H1 (cell line): ENCODE measurements at regions not wholly inside any gene's neighbourhood (a gene's known extent, or its start where the extent isn't known, plus 50 kb on each side); places are given as distances from the start of the nearest gene placed in this dataset.

Experiments
- CTCF ChIA-PET: fragments of 300-600 bp; sonication (Branson Sonifier 250); formaldehyde crosslinking; loops from one replicate; lab custom pipeline; 2021; ENCODE audit not compliant: partially characterized antibody; lab: Charles Lee
- POLR2A ChIA-PET: fragments of 300-600 bp; sonication (Branson Sonifier 250); formaldehyde crosslinking; loops from one replicate; lab custom pipeline; 2021; ENCODE audit warnings: inconsistent platforms; ENCODE audit not compliant: partially characterized antibody; lab: Charles Lee
- DNase-seq, 2 experiments: peaks; one replicate each; pipeline versions ENCODE4 v3.0.0 to v3.0.0-alpha.2; 2010 to 2022; ENCODE audit warnings: low spot score in 2 of 2, low read depth in 1 of 2, mixed read lengths in 1 of 2
- FAIRE-seq: peaks from 2 replicates; lab custom pipeline; 2011; peaks lifted over from hg19 to GRCh38; lab: Jason Lieb, UNC
- H2AFZ ChIP-seq: 2 replicates; pipeline ENCODE4 v1.8.1; 2012; ENCODE audit warnings: low read length, inconsistent platforms
- H2AK5ac ChIP-seq: 2 replicates; pipeline ENCODE4 v1.6.1; 2013; ENCODE audit warnings: low read depth, low read length
- H2BK120ac ChIP-seq: replicated peaks from 2 replicates; pipeline ENCODE3; 2013; ENCODE audit warnings: low read depth, low read length, inconsistent platforms
- H2BK12ac ChIP-seq: 2 replicates; pipeline ENCODE4 v1.6.1; 2013; ENCODE audit warnings: low read depth, low read length
- H2BK15ac ChIP-seq: 2 replicates; pipeline ENCODE4 v1.6.1; 2013; ENCODE audit warnings: low read length
- H2BK20ac ChIP-seq: 2 replicates; pipeline ENCODE4 v1.6.1; 2013; ENCODE audit warnings: low read length
- H2BK5ac ChIP-seq: 2 replicates; pipeline ENCODE4 v1.6.1; 2013; ENCODE audit warnings: low read depth, low read length
- H3K14ac ChIP-seq: 2 replicates; pipeline ENCODE4 v1.6.1; 2013; ENCODE audit warnings: inconsistent platforms; ENCODE audit not compliant: insufficient read length
- H3K18ac ChIP-seq: 2 replicates; pipeline ENCODE4 v1.6.1; 2013; ENCODE audit warnings: low read length; ENCODE audit errors: extremely low read depth
- H3K23ac ChIP-seq: 2 replicates; pipeline ENCODE4 v1.6.1; 2013; ENCODE audit warnings: inconsistent platforms; ENCODE audit not compliant: insufficient read length
- H3K23me2 ChIP-seq: 2 replicates; pipeline ENCODE4 v1.6.1; 2013; ENCODE audit warnings: low read depth, low read length
- H3K27ac ChIP-seq: 2 replicates; pipeline ENCODE4 v1.6.1; 2011; ENCODE audit warnings: low read depth, low read length, inconsistent platforms
- H3K27me3 ChIP-seq, 4 experiments: replicated peaks in 1 of 4; 1 replicate in 1 of 4; 2 replicates in 3 of 4; pipeline versions ENCODE4 v1.6.1 to v1.8.1; 2011 to 2013; ENCODE audit warnings: low read length in 3 of 4, mild to moderate bottlenecking in 3 of 4, inconsistent platforms in 2 of 4, mixed read lengths in 2 of 4, moderate library complexity in 1 of 4; ENCODE audit not compliant: control insufficient read depth in 3 of 4, insufficient read depth in 3 of 4; ENCODE audit errors: extremely low read depth in 1 of 4
- H3K36me3 ChIP-seq, 4 experiments: 2 replicates each; pipeline versions ENCODE4 v1.6.1 to v1.8.1; 2011 to 2013; ENCODE audit warnings: mild to moderate bottlenecking in 4 of 4, low read length in 3 of 4, moderate library complexity in 2 of 4, control low read depth in 1 of 4, inconsistent platforms in 1 of 4; ENCODE audit not compliant: insufficient read depth in 4 of 4, control insufficient read depth in 2 of 4
- H3K4ac ChIP-seq: replicated peaks from 2 replicates; pipeline ENCODE3; 2013; ENCODE audit warnings: low read length, low read depth, mixed read lengths, inconsistent platforms; ENCODE audit not compliant: insufficient read length
- H3K4me1 ChIP-seq, 4 experiments: replicated peaks in 1 of 4; 1 replicate in 1 of 4; 2 replicates in 3 of 4; pipeline versions ENCODE4 v1.6.1 to v1.8.1; 2011 to 2013; ENCODE audit warnings: low read length in 3 of 4, inconsistent platforms in 2 of 4, mixed read lengths in 1 of 4; ENCODE audit not compliant: insufficient read depth in 4 of 4, control insufficient read depth in 3 of 4
- H3K4me2 ChIP-seq, 2 experiments: 2 replicates each; pipeline versions ENCODE4 v1.6.1 to v1.8.1; 2011 to 2013; ENCODE audit warnings: low read depth in 2 of 2, low read length in 2 of 2, control low read depth in 1 of 2, inconsistent platforms in 1 of 2, mild to moderate bottlenecking in 1 of 2; ENCODE audit not compliant: insufficient read depth in 1 of 2
- H3K4me3 ChIP-seq, 4 experiments: fragments of 200-600, 300-600 bp in 1 of 4; sonication (generic), shearing (Covaris generic), sonication (Bioruptor Twin) in 1 of 4; 2 replicates each; pipeline versions ENCODE4 v1.5.1 to v1.8.1; 2011 to 2016; ENCODE audit warnings: low read length in 4 of 4, low read depth in 3 of 4, control low read depth in 2 of 4, inconsistent platforms in 2 of 4, mild to moderate bottlenecking in 2 of 4, mixed read lengths in 1 of 4, moderate library complexity in 1 of 4; ENCODE audit not compliant: insufficient read depth in 2 of 4; ENCODE audit errors: extremely low read depth in 1 of 4
- H3K56ac ChIP-seq: replicated peaks from 2 replicates; pipeline ENCODE3; 2013; ENCODE audit warnings: low read depth, mild to moderate bottlenecking, mixed read lengths, low read length, inconsistent platforms; ENCODE audit not compliant: insufficient read length
- H3K79me1 ChIP-seq: 2 replicates; pipeline ENCODE4 v1.6.1; 2013; ENCODE audit warnings: low read depth, low read length, control low read depth
- H3K79me2 ChIP-seq, 2 experiments: 2 replicates each; pipeline versions ENCODE4 v1.6.1 to v1.8.1; 2012 to 2013; ENCODE audit warnings: low read length in 2 of 2, mild to moderate bottlenecking in 2 of 2, inconsistent platforms in 1 of 2; ENCODE audit not compliant: insufficient read depth in 2 of 2, control insufficient read depth in 1 of 2
- H3K9ac ChIP-seq, 4 experiments: replicated peaks in 1 of 4; 1 replicate in 1 of 4; 2 replicates in 3 of 4; pipeline versions ENCODE4 v1.6.1 to v1.8.1; 2011 to 2013; ENCODE audit warnings: low read depth in 3 of 4, low read length in 3 of 4, control low read depth in 2 of 4, mild to moderate bottlenecking in 2 of 4, moderate library complexity in 2 of 4, inconsistent platforms in 1 of 4; ENCODE audit errors: extremely low read depth in 1 of 4
- H3K9me3 ChIP-seq, 2 experiments: 2 replicates each; pipeline versions ENCODE4 v1.6.1 to v1.8.1; 2012 to 2013; ENCODE audit warnings: mild to moderate bottlenecking in 2 of 2, moderate library complexity in 2 of 2, control low read depth in 1 of 2, inconsistent platforms in 1 of 2, low read depth in 1 of 2, low read length in 1 of 2, mixed read lengths in 1 of 2; ENCODE audit not compliant: insufficient read depth in 2 of 2
- H4K20me1 ChIP-seq, 2 experiments: replicated peaks in 1 of 2; 2 replicates each; pipeline versions ENCODE3 to v1.8.1; 2011 to 2013; ENCODE audit warnings: inconsistent platforms in 2 of 2, low read length in 2 of 2, mild to moderate bottlenecking in 1 of 2; ENCODE audit not compliant: insufficient read depth in 2 of 2, control insufficient read depth in 1 of 2
- H4K5ac ChIP-seq: 2 replicates; pipeline ENCODE4 v1.6.1; 2013; ENCODE audit warnings: low read length, low read depth, mixed read lengths, inconsistent platforms; ENCODE audit not compliant: insufficient read length
- H4K8ac ChIP-seq: 2 replicates; pipeline ENCODE4 v1.8.0; 2013; ENCODE audit warnings: mild to moderate bottlenecking, moderate library complexity, low read length, inconsistent platforms; ENCODE audit not compliant: insufficient read depth; ENCODE audit errors: extremely low read depth
- H4K91ac ChIP-seq: replicated peaks from 2 replicates; pipeline ENCODE3; 2013; ENCODE audit warnings: low read length, mixed read lengths, inconsistent platforms; ENCODE audit not compliant: insufficient read length
- CHD1 ChIP-seq: IDR thresholded peaks from 2 replicates; pipeline ENCODE4 v1.6.1; 2012; ENCODE audit warnings: low read depth, low read length, improper control_type of control experiment
- CTBP2 ChIP-seq: IDR thresholded peaks from 2 replicates; pipeline ENCODE4 v1.7.0; 2011; ENCODE audit warnings: borderline replicate concordance, mild to moderate bottlenecking, moderate library complexity, mixed read lengths, low read length; ENCODE audit not compliant: insufficient read depth, insufficient read length
- E2F6 ChIP-seq: IDR thresholded peaks from 2 replicates; pipeline ENCODE4 v1.6.1; 2012; ENCODE audit warnings: inconsistent platforms
- FOSL1 ChIP-seq: IDR thresholded peaks from 2 replicates; pipeline ENCODE4 v1.6.1; 2011; ENCODE audit warnings: mild to moderate bottlenecking, low read depth, low read length, moderate library complexity; ENCODE audit not compliant: insufficient read depth
- KDM1A ChIP-seq: fragments of 200-600, 300-600 bp; sonication (generic); IDR thresholded peaks from 2 replicates; pipeline ENCODE4 v1.7.1; 2016; ENCODE audit warnings: mild to moderate bottlenecking, low read length, borderline replicate concordance
- KDM4A ChIP-seq: IDR thresholded peaks from one replicate; pipeline ENCODE4 v1.7.1; 2012; ENCODE audit warnings: low read depth, mild to moderate bottlenecking, moderate library complexity, low read length, inconsistent platforms; ENCODE audit not compliant: severe bottlenecking
- RNF2 ChIP-seq: fragments of 200-900, 300-1000 bp; sonication (generic); IDR thresholded peaks from 2 replicates; pipeline ENCODE4 v1.7.1; 2016; ENCODE audit warnings: borderline replicate concordance, low read depth, mild to moderate bottlenecking, antibody characterized with exemption, low read length; ENCODE audit not compliant: poor library complexity, severe bottlenecking; ENCODE audit errors: missing control alignments
- RXRA ChIP-seq: IDR thresholded peaks from 2 replicates; pipeline ENCODE4 v1.6.1; 2011; ENCODE audit warnings: low read depth, mild to moderate bottlenecking, low read length, moderate library complexity; ENCODE audit not compliant: insufficient read depth
- SAP30 ChIP-seq: fragments of 300-600 bp; sonication (generic); IDR thresholded peaks from 2 replicates; pipeline ENCODE4 v1.7.1; 2012; ENCODE audit warnings: low read length, moderate library complexity, mild to moderate bottlenecking, inconsistent platforms; ENCODE audit not compliant: insufficient read depth, insufficient replicate concordance
- YY1 ChIP-seq: IDR thresholded peaks from 2 replicates; pipeline ENCODE4 v1.6.1; 2011; ENCODE audit warnings: low read depth, mild to moderate bottlenecking, low read length
- WGBS, 2 experiments: shearing (Covaris generic) in 1 of 2; methylation state at CpG; one replicate each; pipeline versions ENCODE4 v1.1.6 to v1.1.7; 2013 to 2015; ENCODE audit warnings: low lambda C conversion rate in 2 of 2, mixed read lengths in 2 of 2, inconsistent platforms in 1 of 2, low coverage in 1 of 2, missing lambda C conversion rate in 1 of 2; ENCODE audit not compliant: insufficient replicate concordance in 2 of 2, insufficient coverage in 1 of 2, insufficient read length in 1 of 2; ENCODE audit errors: extremely low coverage in 1 of 2, missing lambda C conversion rate in 1 of 2; 5-methylcytosine and 5-hydroxymethylcytosine counted together
- TF ChIP-seq, protein P1 (sequence below): IDR thresholded peaks from 2 replicates; pipeline ENCODE4 v1.6.1; 2012; ENCODE audit warnings: inconsistent platforms
- TF ChIP-seq, protein P2 (sequence below): IDR thresholded peaks from 2 replicates; pipeline ENCODE4 v1.6.1; 2011; ENCODE audit warnings: low read depth, mild to moderate bottlenecking, low read length; ENCODE audit not compliant: insufficient read depth

- no peak overlapping the region for H3K4me3 ChIP-seq
- no peak overlapping the region for H2BK5ac ChIP-seq
- H2AK5ac ChIP-seq = no peak overlapping the region
- no peak overlapping the region for H4K91ac ChIP-seq
- no peak overlapping the region for H2BK15ac ChIP-seq
- WGBS, 2 experiments = 77% methylated on average over 3 of the region's 3 CpGs; no CpG with 5 or more reads in 1 of the 2 experiments
- no peak overlapping the region for H4K8ac ChIP-seq
- H2BK120ac ChIP-seq = no peak overlapping the region
- H3K4ac ChIP-seq = no peak overlapping the region
- ChIA-PET CTCF (interaction anchor here (0.6 to 2.1 kb wide), 3 partner anchors 11 to 48 kb away, joined by 3 to 5 read pairs (median 4); no protein-coding TSS in a partner anchor), POLR2A (interaction anchor here (0.8 kb wide), 1 partner anchor 29 kb away, joined by 4 read pairs; no protein-coding TSS in a partner anchor)
- no peak overlapping the region for H2BK12ac ChIP-seq
- H4K5ac ChIP-seq = no peak overlapping the region
- H3K79me2 ChIP-seq = no peaks in the 10 kb centered on the region
- H3K4me1 ChIP-seq = peaks cover 0 to 3% (median 1%) of the 10 kb centered on the region in 4 experiments; a peak in 3 of 7 replicates
- no peaks in the 10 kb centered on the region for H3K23me2 ChIP-seq
- no peak overlapping the region for H3K56ac ChIP-seq
- H3K9ac ChIP-seq = no peak overlapping the region
- H3K27me3 ChIP-seq = no peaks in the 10 kb centered on the region
- H3K79me1 ChIP-seq = no peaks in the 10 kb centered on the region
- no peaks in the 10 kb centered on the region for H4K20me1 ChIP-seq
- no peak for FAIRE-seq
- no peak overlapping the region for H3K23ac ChIP-seq
- no peak overlapping the region for H3K18ac ChIP-seq
- no peak overlapping the region for H2BK20ac ChIP-seq
- no peak overlapping the region for H3K27ac ChIP-seq
- no peak overlapping the region for H3K4me2 ChIP-seq
- no peak for DNase-seq
- no peaks in the 10 kb centered on the region for H3K36me3 ChIP-seq
- no peaks in the 10 kb centered on the region for H3K9me3 ChIP-seq
- no peak overlapping the region for H3K14ac ChIP-seq
- H2AFZ ChIP-seq = no peak overlapping the region
- TF ChIP-seq KDM1A (no peak), CHD1 (no peak), KDM4A (no peak), FOSL1 (no peak), CTBP2 (no peak), RXRA (no peak), SAP30 (no peak), YY1 (no peak), E2F6 (no peak), RNF2 (no peak)
- TF ChIP-seq, protein P1, sequence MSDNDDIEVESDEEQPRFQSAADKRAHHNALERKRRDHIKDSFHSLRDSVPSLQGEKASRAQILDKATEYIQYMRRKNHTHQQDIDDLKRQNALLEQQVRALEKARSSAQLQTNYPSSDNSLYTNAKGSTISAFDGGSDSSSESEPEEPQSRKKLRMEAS = no peak
- TF ChIP-seq, protein P2, sequence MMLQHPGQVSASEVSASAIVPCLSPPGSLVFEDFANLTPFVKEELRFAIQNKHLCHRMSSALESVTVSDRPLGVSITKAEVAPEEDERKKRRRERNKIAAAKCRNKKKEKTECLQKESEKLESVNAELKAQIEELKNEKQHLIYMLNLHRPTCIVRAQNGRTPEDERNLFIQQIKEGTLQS = no peak
Observed at GRCh38 chr3:181839916-181840297, 128.2 kb downstream of the SOX2 start.
